AG08395 (cell line): ENCODE measurements at regions not wholly inside any gene's neighbourhood (a gene's known extent, or its start where the extent isn't known, plus 50 kb on each side); places are given as distances from the start of the nearest gene placed in this dataset.
"Not testable (repeated sequence)": the region's sequence is repeated elsewhere in the genome, so short reads cannot be mapped to it uniquely, and the experiment has no call there.

Source experiments
- DNase-seq: peaks from one replicate; pipeline ENCODE4 v3.0.0; 2012; ENCODE audit warnings: mixed read lengths, low spot score

DNA sequence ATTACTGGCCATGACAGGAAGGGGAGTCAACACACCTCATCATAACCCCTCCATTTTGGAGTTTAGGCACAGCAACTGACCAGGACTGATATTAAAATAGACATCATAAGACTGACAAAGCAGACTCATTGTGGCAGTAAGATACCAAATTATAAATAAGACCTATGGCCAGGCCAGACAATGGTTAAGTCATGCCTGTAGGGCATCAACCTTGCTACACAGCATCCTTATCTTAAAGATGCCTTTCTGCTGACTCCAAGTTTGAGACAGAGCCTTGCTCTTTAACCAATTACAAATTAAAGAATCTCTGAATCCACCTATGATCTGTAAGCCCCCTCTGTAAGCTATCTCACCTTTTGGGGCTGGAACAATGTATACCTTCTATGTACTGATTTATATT, 65.5 kb downstream of the VCX2 start:
- DNase-seq, result no peak

DNA sequence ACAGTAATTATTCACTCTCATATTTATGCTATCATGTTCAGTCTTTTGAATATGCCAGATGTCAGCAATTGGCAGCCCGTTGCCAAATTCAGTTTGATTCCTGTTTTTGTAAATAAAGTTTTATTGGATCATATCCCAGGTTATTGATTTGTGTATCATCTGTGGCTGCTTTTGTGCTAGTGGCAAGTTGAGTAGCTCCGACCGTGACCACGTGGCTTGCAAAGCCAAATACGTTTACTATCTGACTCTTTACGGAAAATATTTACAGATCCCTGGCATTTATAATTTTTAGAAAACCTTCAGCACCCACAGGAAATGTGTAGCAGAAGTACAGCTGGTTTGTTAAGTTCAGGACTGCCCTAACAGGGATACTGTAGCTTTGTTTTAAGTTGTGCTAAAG, 67.4 kb downstream of the VCX2 start:
- DNase-seq, result no peak

DNA sequence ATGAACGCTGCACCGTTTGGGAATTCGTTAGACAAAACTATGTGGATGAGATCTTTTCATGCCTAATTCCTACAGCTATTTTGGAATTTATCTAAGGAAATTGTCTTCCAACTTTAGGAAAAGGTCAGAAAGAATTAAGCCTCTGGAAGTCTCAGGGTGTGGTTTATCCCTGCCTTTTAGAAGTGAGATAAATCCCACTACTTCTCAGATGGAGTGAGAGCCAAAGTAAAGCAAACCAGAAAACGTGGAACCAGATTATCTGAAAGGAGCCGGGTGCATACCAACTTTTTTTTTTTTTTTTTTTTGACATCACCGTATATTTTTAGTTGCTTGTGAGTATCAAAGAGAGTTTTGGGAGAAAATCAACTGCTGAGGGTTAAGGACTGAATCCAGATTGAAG, 79.6 kb downstream of the VCX2 start:
- no peak for DNase-seq

DNA sequence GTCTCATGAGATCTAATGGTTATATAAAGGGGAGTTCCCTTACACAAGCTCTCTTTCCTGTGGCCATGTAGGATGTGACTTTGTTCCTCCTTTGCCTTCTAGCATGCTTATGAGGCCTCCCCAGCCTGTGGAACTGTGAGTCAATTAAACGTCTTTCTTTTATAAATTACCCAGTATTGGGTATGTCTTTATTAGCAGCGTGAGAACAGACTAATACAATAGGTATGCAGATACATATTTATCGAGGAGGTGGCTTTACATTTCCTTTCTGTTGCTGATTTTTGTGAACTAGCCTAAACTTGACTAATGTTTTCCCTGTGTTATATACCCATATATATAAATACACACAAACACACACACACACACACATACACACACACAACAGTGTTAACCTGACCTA, 80.2 kb downstream of the VCX2 start:
- no peak for DNase-seq

DNA sequence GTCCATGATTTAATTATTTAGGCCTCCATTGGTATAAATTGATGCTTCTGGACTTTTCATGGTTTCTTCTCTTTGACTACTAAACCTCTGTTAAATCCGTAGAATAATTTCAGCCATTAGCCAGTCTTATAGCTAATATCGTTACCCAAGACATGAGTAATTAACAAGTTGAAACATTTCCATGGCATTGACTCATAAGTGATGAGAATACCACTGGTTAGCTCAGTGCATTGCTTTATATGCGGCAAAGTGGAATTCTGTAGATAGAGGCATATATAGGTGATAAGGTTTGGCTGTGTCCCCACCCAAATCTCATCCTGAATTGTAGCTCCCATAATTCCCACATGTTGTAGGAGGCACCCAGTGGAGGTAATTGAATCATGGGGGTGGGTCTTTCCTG, 80.6 kb downstream of the VCX2 start:
- no peak for DNase-seq

DNA sequence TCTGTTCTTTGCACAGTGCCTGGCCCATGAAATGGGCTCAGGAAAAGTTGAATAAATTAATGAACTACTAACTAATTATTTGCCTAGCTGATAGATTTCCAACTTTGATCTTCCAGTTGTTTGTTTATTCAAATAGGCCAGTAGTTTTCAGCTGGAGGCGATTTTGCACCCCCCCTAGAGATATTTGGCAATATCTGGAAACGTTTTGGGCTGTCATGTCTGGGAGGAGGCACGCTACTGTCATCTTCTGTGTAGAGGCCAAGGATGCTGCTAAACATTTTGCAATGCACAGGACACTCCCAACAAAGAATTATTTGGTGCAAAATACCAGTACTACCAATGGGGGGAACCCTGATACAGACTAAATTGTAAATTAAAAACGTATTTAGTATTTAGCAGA, 81.9 kb downstream of the VCX2 start:
- no peak for DNase-seq

DNA sequence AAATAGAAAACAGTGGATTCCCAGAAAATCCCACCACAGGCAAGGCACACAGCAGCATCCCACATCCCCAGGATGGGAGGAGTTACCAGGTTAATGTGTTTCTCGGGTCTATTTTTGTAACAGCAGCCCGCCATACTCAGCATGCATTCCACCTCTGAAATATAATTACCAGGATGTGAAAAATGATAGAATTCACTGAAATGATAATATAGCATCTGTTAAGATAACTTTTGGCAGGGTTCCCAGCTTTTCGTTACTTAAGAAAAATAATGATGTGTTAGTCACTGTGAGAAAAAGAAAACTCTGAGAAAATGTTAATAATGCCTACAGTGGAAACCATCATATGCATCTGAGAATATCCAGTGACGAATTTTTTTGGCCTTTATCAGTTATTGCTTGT, 87.1 kb downstream of the VCX2 start:
- DNase-seq, result no peak

DNA sequence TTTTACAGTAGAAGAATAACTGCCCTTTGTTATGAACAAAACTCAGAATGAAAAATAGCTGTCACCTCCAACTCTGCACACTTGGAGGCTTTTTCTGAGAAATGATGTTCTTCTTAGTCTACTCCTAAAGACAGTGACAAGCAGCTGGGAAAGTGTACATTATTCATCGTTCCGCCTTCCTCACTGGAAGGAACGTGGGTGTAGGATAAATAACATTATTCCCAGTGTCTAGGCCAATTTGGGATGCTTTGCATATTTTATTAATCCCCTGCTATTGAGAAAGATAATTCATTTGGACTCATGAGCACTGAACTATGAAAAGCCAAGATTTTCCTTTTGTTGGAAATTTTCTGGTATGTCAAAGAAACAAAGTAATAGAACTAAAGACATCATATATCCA, 87.8 kb downstream of the VCX2 start:
- DNase-seq, result no peak

DNA sequence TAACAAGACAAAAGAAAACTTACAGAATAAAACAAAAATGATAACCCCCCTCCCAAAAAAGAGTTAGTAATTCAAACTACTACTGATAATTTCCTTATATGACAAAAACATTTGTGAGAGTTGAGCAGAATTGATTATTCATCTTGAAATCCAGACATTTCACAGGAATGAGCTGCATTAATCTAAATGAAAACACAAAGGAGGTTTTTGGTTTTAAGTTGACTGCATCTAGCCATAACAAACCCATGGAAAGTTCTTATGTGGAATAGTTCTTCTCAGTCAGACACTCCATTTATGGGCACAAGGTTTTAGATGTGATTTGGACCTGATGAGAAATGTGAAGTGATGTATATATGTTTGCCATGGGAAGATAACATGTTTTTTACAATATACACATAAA, 95.4 kb downstream of the VCX2 start:
- DNase-seq, result no peak

DNA sequence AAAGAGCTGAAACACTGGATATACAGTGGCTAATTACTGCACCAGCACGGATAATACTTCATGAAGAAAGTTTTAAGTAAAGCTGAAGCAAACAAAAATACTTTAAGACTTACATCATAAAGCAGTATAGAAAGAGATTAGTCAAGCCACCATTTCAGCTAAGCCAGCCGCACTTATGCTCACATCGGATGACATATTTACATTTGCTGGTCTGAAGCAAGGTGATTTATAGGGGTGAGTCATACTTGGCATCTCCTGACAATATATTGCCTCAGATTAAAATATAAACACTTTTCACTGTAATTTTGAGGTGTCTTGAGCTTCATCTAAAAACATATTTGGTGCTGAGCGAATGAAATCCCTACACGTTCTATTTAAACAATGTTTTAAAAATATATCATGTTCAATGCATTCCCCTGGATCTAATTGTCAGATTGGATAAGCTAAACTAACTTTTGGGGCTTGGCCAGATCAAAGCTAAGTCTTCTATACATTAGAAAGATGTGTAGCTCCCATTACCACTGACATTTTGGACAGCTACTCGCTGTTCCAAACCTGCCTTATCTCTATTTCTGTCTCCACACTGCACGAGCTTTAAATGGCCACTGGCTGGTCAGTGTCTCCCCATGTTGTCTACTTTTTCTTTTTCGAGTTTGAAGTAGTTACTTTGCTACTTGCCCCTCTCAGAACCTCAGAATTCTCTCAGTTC, 103.2 kb downstream of the VCX2 start:
- no peak for DNase-seq

DNA sequence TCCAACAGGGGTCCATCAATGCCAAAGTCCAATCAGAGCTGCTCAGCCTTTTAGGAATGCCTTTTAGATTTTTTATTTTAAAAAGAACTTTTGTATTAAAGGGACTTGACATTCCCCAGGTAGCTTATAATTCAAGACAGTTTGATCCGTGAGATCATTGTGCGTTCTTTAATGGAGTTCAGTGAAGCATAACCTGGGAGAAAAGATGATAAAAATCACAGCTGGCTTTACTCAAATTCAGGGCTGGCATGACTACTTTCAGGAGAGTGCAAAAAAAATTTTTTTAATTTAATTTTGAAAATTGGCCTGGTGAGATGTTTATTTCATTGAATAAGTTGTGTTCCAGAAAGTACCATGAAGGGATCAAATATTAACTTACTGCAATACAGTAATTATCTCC, 118.2 kb downstream of the VCX2 start:
- DNase-seq, result no peak

DNA sequence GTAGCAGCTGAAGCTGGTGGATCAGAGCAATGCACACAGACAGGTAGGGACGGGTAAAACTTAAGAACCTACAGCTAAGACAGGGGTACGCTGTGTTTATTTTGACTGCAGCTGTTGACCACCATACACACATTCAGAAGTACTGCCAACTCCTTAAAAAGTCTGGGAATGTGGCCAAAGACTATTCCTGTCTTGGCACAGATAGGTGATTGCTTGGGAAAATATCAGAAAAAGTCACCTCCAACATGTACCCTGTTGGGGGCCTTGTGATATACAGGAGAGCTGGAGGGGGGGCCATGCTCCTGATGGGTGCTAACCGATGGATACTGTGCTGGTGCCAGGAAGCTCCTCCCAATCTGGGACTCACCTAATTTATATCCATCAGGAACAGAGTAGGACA, 121.2 kb downstream of the VCX2 start:
- no peak for DNase-seq

DNA sequence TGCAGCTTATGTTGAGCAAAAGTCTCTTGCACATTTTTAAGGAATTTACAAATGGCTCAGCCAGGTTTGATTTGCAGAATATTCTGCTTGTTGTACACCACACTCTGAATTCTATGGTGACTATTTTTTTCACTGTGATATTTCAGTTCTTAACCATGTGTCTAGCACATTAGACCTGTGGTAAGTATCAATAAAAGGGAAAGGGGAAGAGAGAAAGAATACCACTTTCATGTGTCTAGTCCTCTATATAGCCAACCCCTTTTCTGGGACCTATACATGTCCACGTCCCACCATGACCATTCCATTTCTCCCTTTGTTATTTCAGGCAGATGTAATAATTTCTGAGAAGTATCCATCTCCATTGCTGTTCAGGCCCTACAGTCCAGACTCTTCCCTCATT, 121.3 kb upstream of the PNPLA4 start:
- no peak for DNase-seq

DNA sequence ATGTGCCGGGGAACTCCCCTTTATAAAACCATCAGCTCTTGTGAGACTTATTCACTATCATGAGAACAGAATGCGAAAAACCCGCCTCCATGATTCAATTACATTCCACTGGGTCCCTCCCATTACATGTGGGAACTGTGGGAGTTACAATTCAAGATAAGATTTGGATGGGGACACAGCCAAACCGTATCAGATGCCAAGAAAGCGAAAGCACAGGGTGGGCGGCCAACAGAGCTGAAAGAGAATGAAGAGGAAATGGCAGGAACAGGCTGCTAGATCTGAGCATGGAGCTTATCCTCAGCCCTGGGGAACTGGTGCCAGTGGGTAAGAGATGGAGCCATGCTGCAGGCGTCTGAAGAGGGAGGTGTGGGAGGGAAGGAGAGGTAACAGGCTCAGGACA, 117.7 kb upstream of the PNPLA4 start:
- no peak for DNase-seq

DNA sequence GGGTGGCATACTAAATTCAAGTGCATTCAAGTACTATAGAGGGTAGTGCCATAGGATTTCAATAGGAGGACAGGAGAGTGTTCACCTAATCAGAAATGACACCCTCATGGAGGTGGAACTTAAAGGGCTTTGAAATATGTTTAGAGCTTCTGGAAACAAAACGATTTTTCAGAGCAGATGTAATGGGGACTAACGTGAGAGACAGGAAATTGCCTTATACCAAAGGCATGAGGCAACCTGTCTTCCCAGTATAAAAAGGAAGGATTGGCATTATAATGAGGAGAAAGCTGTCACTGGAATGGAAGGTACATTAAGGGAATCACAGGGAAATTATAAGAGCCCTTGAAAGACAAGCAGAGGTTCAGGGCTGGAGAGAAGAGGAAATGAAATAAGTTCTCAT, 116.3 kb upstream of the PNPLA4 start:
- no peak for DNase-seq

DNA sequence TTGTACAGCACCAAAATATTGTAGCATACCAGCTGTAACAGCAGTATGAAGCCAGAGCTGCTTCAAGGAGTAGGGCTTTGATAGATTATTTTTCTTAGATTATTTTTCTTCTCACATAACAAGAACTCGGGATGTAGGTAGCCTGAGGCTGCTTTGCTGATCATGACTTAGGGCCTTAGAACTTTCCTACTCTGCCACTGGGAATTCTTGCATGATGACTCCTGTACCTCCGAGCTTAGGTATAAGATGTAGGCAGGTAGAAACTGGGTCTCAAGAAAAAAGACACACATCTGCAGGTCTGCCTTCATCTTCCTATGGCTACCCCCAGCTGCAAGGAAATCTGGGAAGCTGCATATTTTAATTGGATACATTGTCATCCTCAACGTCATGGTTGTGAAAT, 115.9 kb upstream of the PNPLA4 start:
- no peak for DNase-seq

DNA sequence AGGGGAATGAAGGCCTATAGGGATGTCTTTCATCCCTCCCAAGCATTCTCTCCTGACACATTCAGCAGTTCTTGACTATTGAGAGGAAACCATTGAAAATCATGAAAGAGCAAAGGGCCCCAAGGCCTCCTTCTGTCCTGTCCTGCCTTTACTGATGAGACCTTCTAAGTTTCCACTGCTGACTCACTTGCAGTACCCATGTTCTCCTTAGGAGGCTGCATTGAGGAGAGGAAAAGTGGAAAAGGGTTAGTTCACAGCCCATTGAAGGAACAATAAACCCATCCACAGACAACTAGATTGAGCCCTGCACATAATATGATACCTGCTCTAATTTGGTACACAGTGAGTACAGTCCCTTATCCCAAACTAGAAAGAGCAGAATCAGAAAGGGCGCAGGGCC, 115.1 kb upstream of the PNPLA4 start:
- DNase-seq, result no peak

DNA sequence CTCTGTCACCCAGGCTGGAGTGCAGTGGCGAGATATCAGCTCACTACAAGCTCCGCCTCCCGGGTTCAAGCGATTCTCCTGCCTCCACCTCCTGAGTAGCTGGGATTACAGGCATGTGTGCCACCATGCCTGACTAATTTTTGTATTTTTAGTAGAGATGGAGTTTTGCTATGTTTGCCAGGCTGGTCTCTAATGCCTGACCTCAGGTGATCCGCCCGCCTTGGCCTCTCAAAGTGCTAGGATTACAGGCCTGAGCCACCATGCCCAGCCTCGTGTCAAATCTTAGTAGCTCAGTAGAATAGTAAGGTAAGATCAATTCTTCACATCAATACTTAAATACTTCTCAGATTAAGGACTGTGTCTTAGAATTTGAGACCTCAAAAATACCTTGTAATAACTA, 112.5 kb upstream of the PNPLA4 start:
- DNase-seq, result not testable (repeated sequence)

DNA sequence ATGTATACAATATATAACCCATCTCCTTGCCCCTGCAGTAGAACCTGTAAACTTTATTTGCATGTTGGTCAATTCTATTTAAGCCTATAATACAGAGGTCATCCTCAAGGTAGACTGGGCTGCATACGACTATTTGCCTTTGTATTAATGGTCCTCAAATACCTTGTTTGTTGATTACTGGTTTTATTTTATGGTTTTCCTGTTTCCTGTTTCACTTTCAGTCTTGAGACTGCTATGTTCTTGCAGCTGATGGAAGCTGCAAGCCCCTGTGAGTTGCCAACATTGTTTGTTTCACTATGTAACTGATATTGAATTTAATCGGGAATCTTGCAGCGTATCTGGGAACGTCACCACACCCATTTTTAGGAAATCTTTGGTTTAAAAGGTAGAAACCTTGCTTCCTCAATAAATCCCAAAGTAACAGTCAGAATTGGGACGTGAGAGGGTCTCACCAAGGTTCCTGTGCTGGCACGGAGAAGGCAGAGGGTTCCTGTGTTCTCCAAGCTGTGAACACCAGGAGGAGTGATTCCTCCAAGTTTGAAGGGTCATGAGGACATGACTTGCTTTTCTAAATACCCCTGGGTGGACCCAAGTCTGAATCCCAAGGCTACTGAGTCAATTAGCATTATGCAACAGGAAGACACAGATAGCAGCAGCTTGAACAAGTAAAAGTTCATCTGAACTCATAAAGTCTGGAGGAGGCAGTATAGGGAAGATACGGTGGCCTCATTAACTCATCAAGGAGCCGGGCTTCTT, 110.6 kb upstream of the PNPLA4 start:
- DNase-seq, result no peak

DNA sequence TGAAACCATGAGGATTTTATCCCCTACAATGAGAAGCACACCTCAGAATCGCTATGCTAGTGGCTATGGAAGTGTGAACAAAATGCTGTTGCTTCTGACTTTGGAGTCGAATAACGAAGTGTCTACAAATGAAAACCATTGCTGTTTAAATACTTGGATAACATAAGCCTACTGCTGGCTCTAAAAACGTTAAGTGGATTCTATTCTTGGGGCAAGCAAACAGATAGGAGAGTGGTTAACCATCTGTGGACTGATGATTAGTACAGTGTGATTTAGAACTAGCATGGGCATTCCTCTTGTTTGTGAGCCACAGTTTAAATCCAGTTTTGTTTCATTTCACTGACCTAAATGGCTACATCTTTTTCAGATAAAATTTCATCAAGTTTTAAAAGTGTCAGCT, 109.7 kb upstream of the PNPLA4 start:
- no peak for DNase-seq

DNA sequence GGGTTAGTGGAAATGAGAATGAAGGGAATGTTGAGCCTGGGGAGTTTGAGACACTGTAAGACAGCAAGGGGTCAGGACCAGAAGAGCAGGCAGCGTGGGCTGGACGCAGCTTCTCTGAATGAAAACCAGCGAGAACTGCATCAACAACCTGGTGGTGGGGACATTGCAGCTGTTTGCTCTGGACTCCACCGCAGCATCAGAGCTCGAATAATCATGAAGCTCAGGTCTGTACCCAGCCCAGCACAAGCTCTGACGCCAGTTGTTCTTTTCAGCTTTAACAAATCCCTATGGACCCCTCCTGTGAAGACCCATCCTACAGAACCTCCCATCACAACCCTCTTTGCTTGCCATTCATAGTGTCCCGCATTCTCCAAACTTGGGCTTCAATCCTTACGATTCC, 106.8 kb upstream of the PNPLA4 start:
- DNase-seq, result no peak

DNA sequence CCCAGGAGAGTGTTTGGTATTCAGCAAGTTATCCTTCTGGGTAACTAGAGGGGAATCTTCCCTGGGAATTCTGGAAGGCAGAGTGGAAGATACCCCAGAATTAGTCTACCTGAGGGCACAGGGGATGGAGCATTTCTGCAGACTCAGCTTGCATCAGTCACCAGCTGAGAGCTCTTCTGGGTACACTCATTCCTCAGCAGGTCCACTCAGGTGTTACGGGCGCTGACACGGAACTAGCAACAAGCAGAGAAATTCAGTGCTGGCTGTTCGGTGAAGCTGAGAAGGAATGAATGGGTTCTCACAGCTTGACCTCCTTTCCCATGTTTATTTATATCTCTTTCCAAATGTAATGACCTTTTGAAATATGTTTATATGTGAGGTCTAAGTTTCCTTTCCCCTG, 106.0 kb upstream of the PNPLA4 start:
- no peak for DNase-seq

DNA sequence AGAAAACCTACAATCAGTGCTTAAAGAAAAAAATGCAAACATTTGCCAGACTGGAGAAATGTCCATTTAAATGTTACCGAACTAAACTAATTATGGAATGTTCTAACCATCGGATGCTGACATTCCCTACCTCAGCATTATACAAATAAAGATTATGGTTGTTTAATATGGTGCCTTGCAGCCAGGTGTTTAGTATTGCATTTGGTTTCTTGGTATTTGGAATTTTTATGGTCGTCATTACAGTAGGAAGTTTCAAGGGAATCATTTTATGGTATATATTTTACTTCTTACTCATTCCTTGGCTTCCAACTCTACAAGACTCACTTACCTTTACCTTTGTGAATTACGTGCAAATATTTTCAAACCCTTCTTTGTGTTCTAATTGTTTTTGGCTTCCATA, 103.1 kb upstream of the PNPLA4 start:
- no peak for DNase-seq

DNA sequence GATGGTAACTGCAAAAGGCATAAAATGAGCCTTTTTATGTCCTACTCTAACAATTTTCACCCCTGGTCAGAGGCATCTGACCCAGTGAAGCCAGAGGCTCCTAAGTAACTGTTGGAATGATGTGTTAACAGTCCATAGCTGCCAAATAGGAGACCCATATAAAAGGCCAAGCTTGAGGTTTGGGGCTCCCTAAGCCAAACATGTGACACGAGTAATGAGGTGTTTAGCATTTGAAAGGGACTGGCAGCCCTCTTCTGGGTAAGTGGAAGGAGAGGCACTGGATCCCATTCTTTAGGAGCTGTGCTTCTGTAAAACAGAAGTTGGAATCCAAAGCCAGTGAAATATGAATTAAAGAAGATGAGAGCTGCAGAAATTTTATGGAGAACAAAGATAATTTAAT, 100.6 kb upstream of the PNPLA4 start:
- DNase-seq, result no peak
